B cell (primary cell): ENCODE measurements at regions not wholly inside any gene's neighbourhood (a gene's known extent, or its start where the extent isn't known, plus 50 kb on each side); places are given as distances from the start of the nearest gene placed in this dataset.

ENCODE experiments used
- ATAC-seq: fragments of 200-7000 bp; cut with Tn5 transposase; one replicate; pipeline ENCODE4 v1.10.0; 2021; ENCODE audit warnings: low read depth, mild to moderate bottlenecking, moderate number of reproducible peaks, moderate library complexity
- CTCF ChIA-PET: fragments of 350-600 bp; sonication (Branson Sonifier 250); formaldehyde crosslinking; loops from one replicate; lab custom pipeline; 2021; ENCODE audit warnings: antibody characterized with exemption, inconsistent platforms; lab: Charles Lee
- POLR2A ChIA-PET: fragments of 350-600 bp; sonication (Branson Sonifier 250); formaldehyde crosslinking; loops from one replicate; lab custom pipeline; 2021; ENCODE audit warnings: antibody characterized with exemption; lab: Charles Lee
- DNase-seq: peaks from one replicate; pipeline ENCODE4 v3.0.0; 2013
- H2AFZ ChIP-seq: 2 replicates; pipeline ENCODE4 v1.6.1; 2012; ENCODE audit warnings: mild to moderate bottlenecking, low read depth, low read length; ENCODE audit not compliant: insufficient read depth, poor library complexity, severe bottlenecking
- H3K27ac ChIP-seq, 2 donors: 1 replicate in 1 of 2; 2 replicates in 1 of 2; pipeline ENCODE4 v1.5.1; 2012 to 2013; ENCODE audit warnings: low read length in 2 of 2, mild to moderate bottlenecking in 2 of 2, moderate library complexity in 1 of 2
- H3K27me3 ChIP-seq, 4 experiments: fragments of 200-600 bp in 1 of 4; sonication (generic) in 1 of 4; replicated peaks in 1 of 4; 1 replicate in 2 of 4; 2 replicates in 2 of 4; pipeline versions ENCODE4 v1.6.1 to v1.7.0; 2013 to 2016; ENCODE audit warnings: low read length in 3 of 4, mild to moderate bottlenecking in 2 of 4, mixed read lengths in 1 of 4, moderate library complexity in 1 of 4; ENCODE audit not compliant: insufficient read depth in 4 of 4, control insufficient read depth in 3 of 4; ENCODE audit errors: control extremely low read depth in 1 of 4
- H3K36me3 ChIP-seq, 2 experiments: replicated peaks in 1 of 2; 1 replicate in 1 of 2; 2 replicates in 1 of 2; pipeline versions ENCODE4 v1.6.1 to v1.7.1; 2013; ENCODE audit warnings: low read length in 1 of 2; ENCODE audit not compliant: insufficient read depth in 2 of 2, control insufficient read depth in 1 of 2; ENCODE audit errors: control extremely low read depth in 1 of 2, extremely low read depth in 1 of 2
- H3K4me1 ChIP-seq, 2 donors: fragments of 200-600 bp in 1 of 2; sonication (generic) in 1 of 2; 1 replicate in 1 of 2; 2 replicates in 1 of 2; pipeline versions ENCODE4 v1.5.1 to v1.6.1; 2013 to 2017; ENCODE audit warnings: low read length in 2 of 2; ENCODE audit not compliant: control insufficient read depth in 2 of 2, insufficient read depth in 2 of 2
- H3K4me2 ChIP-seq: replicated peaks from 2 replicates; pipeline ENCODE3; 2012; ENCODE audit warnings: mild to moderate bottlenecking, low read depth, low read length; ENCODE audit not compliant: poor library complexity, severe bottlenecking
- H3K4me3 ChIP-seq, 5 experiments: fragments of 200-600 bp in 1 of 5; sonication (generic) in 1 of 5; 1 replicate in 3 of 5; 2 replicates in 2 of 5; pipeline versions ENCODE4 v1.5.1 to v1.7.0; 2011 to 2016; ENCODE audit warnings: low read length in 4 of 5, mild to moderate bottlenecking in 4 of 5, low read depth in 2 of 5, control low read depth in 1 of 5, moderate library complexity in 1 of 5; ENCODE audit not compliant: insufficient read depth in 1 of 5; ENCODE audit errors: control extremely low read depth in 1 of 5, extremely low read depth in 1 of 5
- H3K79me2 ChIP-seq: fragments of 200-600 bp; sonication (generic); one replicate; pipeline ENCODE4 v1.6.0; 2016; ENCODE audit warnings: low read length; ENCODE audit not compliant: control insufficient read depth, insufficient read depth
- H3K9ac ChIP-seq: fragments of 200-600 bp; sonication (generic); 2 replicates; pipeline ENCODE4 v1.6.1; 2017; ENCODE audit warnings: mild to moderate bottlenecking, low read length, moderate library complexity
- H3K9me3 ChIP-seq, 3 donors: one replicate each; pipeline versions ENCODE4 v1.6.1 to v1.7.1; 2013; ENCODE audit warnings: low read length in 2 of 3; ENCODE audit not compliant: control insufficient read depth in 2 of 3, insufficient read depth in 1 of 3; ENCODE audit errors: control extremely low read depth in 1 of 3
- H4K20me1 ChIP-seq: 2 replicates; pipeline ENCODE4 v1.6.0; 2012; ENCODE audit warnings: mild to moderate bottlenecking, low read length; ENCODE audit not compliant: insufficient read depth, control insufficient read depth, poor library complexity, severe bottlenecking
- H3K27ac Mint-ChIP-seq: one replicate; pipeline ENCODE4 v1.8.0; 2021; ENCODE audit warnings: mixed read lengths
- H3K27me3 Mint-ChIP-seq: one replicate; pipeline ENCODE4 v1.8.0; 2021; ENCODE audit warnings: mixed read lengths
- H3K4me1 Mint-ChIP-seq: one replicate; pipeline ENCODE4 v1.8.0; 2021; ENCODE audit warnings: mixed read lengths
- H3K4me3 Mint-ChIP-seq: one replicate; pipeline ENCODE4 v1.8.0; 2021; ENCODE audit warnings: mixed read lengths
- H3K9me3 Mint-ChIP-seq: one replicate; pipeline ENCODE4 v1.8.0; 2022; ENCODE audit warnings: mixed read lengths; ENCODE audit not compliant: insufficient read depth
- EZH2 ChIP-seq: IDR thresholded peaks from 2 replicates; pipeline ENCODE4 v1.6.1; 2012; ENCODE audit warnings: borderline replicate concordance, low read depth, mild to moderate bottlenecking, moderate library complexity, low read length; ENCODE audit not compliant: insufficient read depth, poor library complexity, severe bottlenecking
- WGBS: methylation state at CpG from one replicate; pipeline ENCODE4 v1.1.5; 2013; ENCODE audit warnings: missing lambda C conversion rate; ENCODE audit not compliant: insufficient coverage; 5-methylcytosine and 5-hydroxymethylcytosine counted together
- intact Hi-C: fragments of 100-400 bp; cut with micrococcal nuclease; formaldehyde crosslinking; loops from one replicate; pipeline ENCODE4 v1.10.0; 2022
- TF ChIP-seq, protein P1 (sequence below): fragments of 200-600 bp; IDR thresholded peaks from one replicate; pipeline ENCODE4 v1.8.0; 2022; ENCODE audit warnings: antibody characterized with exemption, mild to moderate bottlenecking

DNA sequence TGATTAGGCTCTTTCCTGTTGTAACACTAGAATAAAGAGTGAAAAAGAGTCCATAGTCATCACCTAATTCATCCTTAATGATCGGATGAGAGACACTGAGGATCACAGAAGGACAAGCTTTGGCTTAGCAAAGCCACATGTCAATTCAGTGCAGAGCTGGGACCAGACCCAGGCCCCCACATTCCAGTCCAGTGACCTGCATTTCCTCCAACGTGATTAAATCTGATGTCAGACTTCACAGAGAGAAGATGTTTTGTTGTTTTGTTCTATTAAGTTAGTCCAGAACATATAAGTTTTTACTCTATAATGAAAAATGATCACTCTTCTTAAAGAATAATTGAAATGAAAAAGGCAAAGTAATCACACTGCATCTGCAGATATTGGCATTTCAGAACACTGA lies 377.9 kb upstream of the PAPPA start:
- Histone ChIP-seq H3K36me3 (no peaks in the 10 kb centered on the region), H3K27ac (no peak overlapping the region), H3K79me2 (no peaks in the 10 kb centered on the region), H3K4me2 (no peak overlapping the region), H3K4me3 (no peak overlapping the region), H3K27me3 (no peaks in the 10 kb centered on the region), H3K9ac (no peak overlapping the region), H4K20me1 (no peaks in the 10 kb centered on the region), H3K9me3 (no peaks in the 10 kb centered on the region), H3K4me1 (no peaks in the 10 kb centered on the region), H2AFZ (no peak overlapping the region)
- H3K9me3 Mint-ChIP-seq = no peaks in the 10 kb centered on the region
- TF ChIP-seq EZH2 = no peak
- TF ChIP-seq, protein P1, sequence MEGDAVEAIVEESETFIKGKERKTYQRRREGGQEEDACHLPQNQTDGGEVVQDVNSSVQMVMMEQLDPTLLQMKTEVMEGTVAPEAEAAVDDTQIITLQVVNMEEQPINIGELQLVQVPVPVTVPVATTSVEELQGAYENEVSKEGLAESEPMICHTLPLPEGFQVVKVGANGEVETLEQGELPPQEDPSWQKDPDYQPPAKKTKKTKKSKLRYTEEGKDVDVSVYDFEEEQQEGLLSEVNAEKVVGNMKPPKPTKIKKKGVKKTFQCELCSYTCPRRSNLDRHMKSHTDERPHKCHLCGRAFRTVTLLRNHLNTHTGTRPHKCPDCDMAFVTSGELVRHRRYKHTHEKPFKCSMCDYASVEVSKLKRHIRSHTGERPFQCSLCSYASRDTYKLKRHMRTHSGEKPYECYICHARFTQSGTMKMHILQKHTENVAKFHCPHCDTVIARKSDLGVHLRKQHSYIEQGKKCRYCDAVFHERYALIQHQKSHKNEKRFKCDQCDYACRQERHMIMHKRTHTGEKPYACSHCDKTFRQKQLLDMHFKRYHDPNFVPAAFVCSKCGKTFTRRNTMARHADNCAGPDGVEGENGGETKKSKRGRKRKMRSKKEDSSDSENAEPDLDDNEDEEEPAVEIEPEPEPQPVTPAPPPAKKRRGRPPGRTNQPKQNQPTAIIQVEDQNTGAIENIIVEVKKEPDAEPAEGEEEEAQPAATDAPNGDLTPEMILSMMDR = no peak
- no peaks in the 10 kb centered on the region for H3K4me1 Mint-ChIP-seq
- no peak for DNase-seq
- no peak overlapping the region for H3K4me3 Mint-ChIP-seq
- ATAC-seq = no peak
- CTCF ChIA-PET = no interaction called here
- POLR2A ChIA-PET = no interaction called here
- H3K27me3 Mint-ChIP-seq = no peaks in the 10 kb centered on the region
- intact Hi-C loops = no loop called here
- 100% methylated on average over 1 of the region's 2 CpGs for WGBS
- no peak overlapping the region for H3K27ac Mint-ChIP-seq

DNA sequence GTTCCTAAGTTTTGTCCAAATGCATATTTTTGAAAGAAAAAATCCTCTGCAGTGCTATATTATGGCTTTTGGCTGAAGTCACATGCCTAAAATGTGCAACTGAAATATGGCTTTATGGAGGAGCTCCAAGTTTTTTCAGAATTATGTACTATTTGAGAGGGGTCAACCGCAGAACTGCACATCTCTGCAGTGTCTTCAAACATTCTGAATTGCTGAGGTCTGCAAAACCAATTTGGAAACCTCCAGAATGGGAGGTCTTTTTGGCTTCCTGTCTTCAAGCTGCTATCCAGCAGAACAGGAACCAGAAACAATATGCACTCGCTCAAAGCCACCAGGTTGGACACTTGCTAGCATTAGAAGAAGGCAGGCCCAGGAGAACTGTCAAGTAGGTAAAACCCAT lies 376.0 kb upstream of the PAPPA start:
- H3K4me2 ChIP-seq = no peak overlapping the region
- no peak overlapping the region for H3K27ac ChIP-seq
- H3K4me1 Mint-ChIP-seq = no peaks in the 10 kb centered on the region
- TF ChIP-seq, protein P1 = no peak
- TF ChIP-seq EZH2 = no peak
- no peaks in the 10 kb centered on the region for H4K20me1 ChIP-seq
- H3K27me3 Mint-ChIP-seq = no peaks in the 10 kb centered on the region
- H3K79me2 ChIP-seq = no peaks in the 10 kb centered on the region
- DNase-seq (no peak), ATAC-seq (no peak)
- peaks cover under 1% of the 10 kb centered on the region for H3K9me3 Mint-ChIP-seq
- intact Hi-C loops = no loop called here
- WGBS = 75% methylated on average over 2 of the region's 2 CpGs
- H3K4me1 ChIP-seq = no peaks in the 10 kb centered on the region
- no peaks in the 10 kb centered on the region for H3K27me3 ChIP-seq
- no peak overlapping the region for H3K4me3 ChIP-seq
- H3K4me3 Mint-ChIP-seq = no peak overlapping the region
- ChIA-PET CTCF (no interaction called here), POLR2A (no interaction called here)
- no peak overlapping the region for H2AFZ ChIP-seq
- no peaks in the 10 kb centered on the region for H3K36me3 ChIP-seq
- H3K9me3 ChIP-seq = no peaks in the 10 kb centered on the region
- H3K9ac ChIP-seq = no peak overlapping the region
- no peak overlapping the region for H3K27ac Mint-ChIP-seq
